ENCODE measurements at regions not wholly inside any gene's neighbourhood (a gene's known extent, or its start where the extent isn't known, plus 50 kb on each side); places are given as distances from the start of the nearest gene placed in this dataset.

- H4K91ac ChIP-seq (ENCODE audit: insufficient read depth, low read depth, low read length), result no peak overlapping the region
- BruUV-seq (replicated peaks), result no TSS peak
- peak; percentile 95 for ATAC-seq (ENCODE audit: low read depth)
- H3K4me3 ChIP-seq (ENCODE audit: insufficient read depth, low read depth, low read length), result no peak overlapping the region
- no peak overlapping the region for H3K4ac ChIP-seq (ENCODE audit: low read depth, low read length)
- no peak overlapping the region for H3K18ac ChIP-seq (ENCODE audit: low read depth, low read length)
- no peaks in the 10 kb centered on the region for H4K20me1 ChIP-seq (ENCODE audit: insufficient read depth, low read length)
- 100% methylated on average over 2 of the region's 10 CpGs; no CpG with 5 or more reads in 1 of the 2 experiments for WGBS, 2 experiments (ENCODE audit: extremely low coverage in 2 of 2, insufficient read length in 1 of 2)
- no peaks in the 10 kb centered on the region for H3K4me1 ChIP-seq (ENCODE audit: control insufficient read depth, insufficient read depth, low read length)
- dilution Hi-C loops (cut with HindIII; ENCODE audit: low sequenced_read_pairs, unreplicated experiment) (no loop called here), intact Hi-C loops (cut with micrococcal nuclease) (loop anchor here (1.0 to 2.0 kb wide), 5 partner anchors 33 to 311 kb away; no protein-coding TSS in a partner anchor), in situ Hi-C loops (cut with MboI; ENCODE audit: low sequenced_read_pairs) (no loop called here)
- H3K9me1 ChIP-seq (ENCODE audit: insufficient read depth, low read length), result no peaks in the 10 kb centered on the region
- no peak overlapping the region for H2BK20ac ChIP-seq (ENCODE audit: low read depth, low read length)
- no peak overlapping the region for H3K4me2 ChIP-seq (ENCODE audit: low read depth, low read length)
- no peaks in the 10 kb centered on the region for H3K36me3 ChIP-seq (ENCODE audit: control insufficient read depth, insufficient read depth, low read length)
- no peak overlapping the region for H2BK5ac ChIP-seq (ENCODE audit: low read depth, low read length, poor library complexity, severe bottlenecking)
- peak; percentile 74 for DNase-seq
- H3K79me1 ChIP-seq (ENCODE audit: low read depth in 1 of 2, low read length in 2 of 2), result no peaks in the 10 kb centered on the region
- no peak overlapping the region for H3K23ac ChIP-seq (ENCODE audit: low read depth, low read length)
- TF ChIP-seq MAFK (IDR thresholded peaks at IDR 0.05; ENCODE audit: low read depth, low read length) (no peak), RFX5 (IDR thresholded peaks at IDR 0.05; ENCODE audit: low read depth, low read length) (no peak; the same call in 1 of the 2 replicates), NFE2L2 (IDR thresholded peaks at IDR 0.05; ENCODE audit: low read depth, low read length) (no peak), MXI1 (IDR thresholded peaks at IDR 0.05; ENCODE audit: borderline replicate concordance, low read depth, low read length) (no peak), MAZ (IDR thresholded peaks at IDR 0.05; ENCODE audit: borderline replicate concordance, low read depth, low read length) (no peak), CEBPB (IDR thresholded peaks at IDR 0.05; ENCODE audit: low read depth, low read length) (no peak), CHD1 (IDR thresholded peaks at IDR 0.05; ENCODE audit: low read depth, low read length) (no peak), POLR2A (IDR thresholded peaks at IDR 0.05; ENCODE audit: low read depth, low read length) (no peak), BHLHE40 (IDR thresholded peaks at IDR 0.05; ENCODE audit: low read depth, low read length) (no peak), SMC3 (IDR thresholded peaks at IDR 0.05; ENCODE audit: low read depth, low read length) (peak; percentile 59), ELK1 (IDR thresholded peaks at IDR 0.05; ENCODE audit: borderline replicate concordance, low read depth, low read length) (no peak), RCOR1 (IDR thresholded peaks at IDR 0.05; ENCODE audit: insufficient replicate concordance, low read length) (no peak), CTCF (conservative IDR thresholded peaks at IDR 0.05; ENCODE audit: low read depth, low read length) (peak; percentile 73), USF2 (IDR thresholded peaks at IDR 0.05; ENCODE audit: low read depth, low read length) (no peak), FOS (IDR thresholded peaks at IDR 0.05; ENCODE audit: low read depth, low read length) (no peak), RAD21 (IDR thresholded peaks at IDR 0.05; ENCODE audit: low read length) (peak; percentile 84)
- ChIA-PET CTCF (interaction anchor here (0.7 to 2.9 kb wide), 4 partner anchors 13 to 91 kb away, joined by 3 to 12 read pairs (median 3); no protein-coding TSS in a partner anchor), POLR2A (ENCODE audit: unreplicated experiment) (no interaction called here)
- no peak overlapping the region for H2BK15ac ChIP-seq (ENCODE audit: low read depth, low read length)
- H3K9ac ChIP-seq (ENCODE audit: low read depth, low read length), result no peak overlapping the region
- H2BK120ac ChIP-seq (ENCODE audit: low read depth, low read length), result no peak overlapping the region
- no peaks in the 10 kb centered on the region; the same call in 1 of the 2 replicates for H3K27me3 ChIP-seq (ENCODE audit: control insufficient read depth, insufficient read depth, low read length)
- no peak overlapping the region for H2AK9ac ChIP-seq (replicated peaks; ENCODE audit: low read depth, low read length, poor library complexity)
- no peak overlapping the region for H2AK5ac ChIP-seq (ENCODE audit: low read depth, low read length)
- H3K56ac ChIP-seq (ENCODE audit: extremely low read depth, insufficient read depth, low read length), result no peak overlapping the region
- no peak overlapping the region for H3K14ac ChIP-seq (replicated peaks; ENCODE audit: low read depth, low read length)
- H4K5ac ChIP-seq (ENCODE audit: low read depth, low read length), result no peak overlapping the region
- H3K9me3 ChIP-seq (ENCODE audit: control insufficient read depth, insufficient read depth, low read length), result no peaks in the 10 kb centered on the region
- H2AFZ ChIP-seq (replicated peaks; ENCODE audit: low read length, poor library complexity), result no peak overlapping the region
- no peak overlapping the region for H4K8ac ChIP-seq (ENCODE audit: low read depth in 2 of 2, low read length in 2 of 2)
- H3K27ac ChIP-seq (ENCODE audit: insufficient read depth, low read length), result no peak overlapping the region
Measured at GRCh38 chr6:152863618-152864326, 113.2 kb downstream of the VIP start.
